ENCODE measurements at regions not wholly inside any gene's neighbourhood (a gene's known extent, or its start where the extent isn't known, plus 50 kb on each side); places are given as distances from the start of the nearest gene placed in this dataset.
"Not testable (repeated sequence)": the region's sequence is repeated elsewhere in the genome, so short reads cannot be mapped to it uniquely, and the experiment has no call there.

GRCh38 chr11:38710262-38710661 is 2112.2 kb upstream of the RAG2 start:
- no peak for DNase-seq

- no peak for DNase-seq
These were observed 2102.1 kb upstream of the RAG2 start for GRCh38 chr11:38700111-38700510.

DNA sequence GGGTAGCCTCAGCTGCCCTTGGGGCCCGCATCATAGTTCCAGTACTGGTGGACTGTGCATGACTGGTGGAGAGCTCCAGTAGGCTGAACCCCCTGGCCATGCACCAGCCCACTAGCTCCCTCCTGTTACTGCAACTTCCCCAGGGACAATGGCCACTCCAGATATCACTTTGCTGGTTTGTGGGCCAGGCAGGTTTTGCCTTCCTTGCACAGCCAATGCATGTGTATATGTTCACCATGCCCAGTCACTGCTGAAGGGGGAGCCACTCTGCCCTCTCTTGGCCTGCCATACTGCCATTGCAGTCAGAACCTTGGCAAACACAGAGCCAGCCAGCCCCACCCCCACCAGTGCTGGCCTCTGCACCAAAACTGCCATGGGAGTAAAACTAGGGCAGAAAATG is 2095.3 kb upstream of the RAG2 start:
- no peak for DNase-seq

GRCh38 chr11:38690211-38690610 is 2092.2 kb upstream of the RAG2 start:
- DNase-seq, result not testable (repeated sequence)

DNA sequence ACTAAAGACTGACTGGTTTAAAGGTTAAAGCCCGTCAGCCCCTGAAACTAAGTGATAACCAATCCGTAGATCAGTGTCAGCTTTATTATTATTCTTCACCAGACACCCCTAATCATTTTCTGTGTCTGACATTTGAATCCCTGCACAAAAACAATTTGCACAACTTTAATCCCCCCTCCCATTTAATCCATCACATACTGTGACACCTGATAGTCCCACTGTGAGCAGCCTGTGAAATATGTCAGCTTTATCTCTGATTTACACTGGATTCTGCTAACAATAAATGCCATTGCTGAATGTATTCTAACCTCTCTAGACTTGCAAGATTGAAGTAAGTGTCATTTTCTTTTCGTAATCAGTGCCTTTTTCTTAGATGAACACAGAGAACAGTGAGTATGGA is 2089.0 kb upstream of the RAG2 start:
- DNase-seq, result no peak

DNA sequence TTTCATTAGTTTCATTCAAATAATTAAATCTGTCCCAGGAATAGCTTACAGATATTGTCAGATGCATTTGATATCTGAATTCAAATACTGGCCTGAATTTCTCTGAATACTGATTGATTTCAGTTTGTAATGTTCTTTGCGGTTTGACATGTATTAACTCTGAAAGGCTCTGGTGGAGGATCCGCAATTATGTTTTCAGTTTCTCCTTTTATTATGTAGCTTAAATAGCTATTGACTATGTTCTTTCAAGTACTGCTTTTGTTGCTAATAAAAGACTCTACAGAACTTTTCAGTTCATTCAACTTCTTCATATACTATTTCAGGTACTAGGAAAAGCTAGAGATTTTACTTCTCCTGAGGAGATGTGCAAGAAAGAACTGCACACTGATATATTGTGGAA is 2085.4 kb upstream of the RAG2 start:
- DNase-seq, result no peak

DNA sequence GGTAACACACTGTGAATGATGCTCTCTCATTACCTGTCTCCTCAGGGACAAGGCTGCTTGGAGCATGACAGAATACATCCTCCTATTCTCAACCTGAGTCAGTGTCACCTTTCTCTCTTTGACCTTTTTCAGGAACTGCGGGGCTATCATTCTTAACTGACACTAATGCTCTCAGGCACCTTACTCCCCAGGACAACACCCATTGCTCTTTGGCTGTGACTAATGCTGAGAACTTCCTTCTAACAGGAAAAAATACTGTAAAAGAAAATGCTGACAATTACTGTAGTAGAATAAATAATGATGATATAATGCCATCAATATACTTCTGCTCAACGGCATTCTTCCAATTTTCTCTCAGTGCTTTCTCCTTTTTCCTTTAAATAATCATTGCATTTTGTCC is 2082.7 kb upstream of the RAG2 start:
- DNase-seq, result no peak

GRCh38 chr11:38680166-38680565 is 2082.1 kb upstream of the RAG2 start:
- DNase-seq, result no peak

GRCh38 chr11:38672445-38672844 is 2074.4 kb upstream of the RAG2 start:
- no peak for DNase-seq

GRCh38 chr11:38667359-38667758 is 2069.3 kb upstream of the RAG2 start:
- DNase-seq, result no peak

DNA sequence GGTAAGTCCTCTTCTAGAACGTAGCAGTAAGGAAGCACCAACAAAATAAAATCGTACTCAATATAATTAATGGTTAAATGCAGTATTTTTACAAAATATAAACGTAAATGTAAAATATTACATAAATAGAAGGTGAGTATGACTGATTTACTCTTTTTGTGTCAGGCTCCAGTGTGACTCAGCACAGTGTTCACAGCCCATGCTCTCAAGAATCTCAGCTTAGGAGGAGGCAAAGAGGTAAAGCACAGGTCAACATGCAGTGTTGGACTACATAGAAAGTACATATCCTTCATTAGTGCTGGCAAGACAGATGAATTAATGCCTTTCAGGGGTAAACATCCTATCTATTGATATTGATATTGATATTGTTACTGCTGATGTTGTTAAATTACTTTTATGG is 2050.6 kb upstream of the RAG2 start:
- no peak for DNase-seq

DNA sequence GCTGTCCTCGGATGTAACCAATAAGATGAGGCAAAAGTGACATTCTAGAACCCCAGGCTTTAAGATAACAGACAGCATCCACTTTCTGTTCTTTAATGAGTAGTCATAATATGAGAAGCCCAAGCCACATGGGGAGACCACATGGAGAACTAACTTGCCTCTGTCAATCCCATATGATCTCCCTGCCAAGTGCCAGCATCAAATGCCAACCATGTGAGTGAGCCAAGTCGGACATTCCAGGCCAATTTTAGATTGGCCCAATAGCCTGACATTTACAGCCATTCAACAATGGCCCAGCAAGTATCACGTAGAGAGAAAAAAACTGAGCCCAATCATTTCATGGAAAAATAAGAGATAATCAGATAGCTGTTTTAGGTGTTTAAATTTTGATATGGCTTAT is 2048.3 kb upstream of the RAG2 start:
- no peak for DNase-seq

DNA sequence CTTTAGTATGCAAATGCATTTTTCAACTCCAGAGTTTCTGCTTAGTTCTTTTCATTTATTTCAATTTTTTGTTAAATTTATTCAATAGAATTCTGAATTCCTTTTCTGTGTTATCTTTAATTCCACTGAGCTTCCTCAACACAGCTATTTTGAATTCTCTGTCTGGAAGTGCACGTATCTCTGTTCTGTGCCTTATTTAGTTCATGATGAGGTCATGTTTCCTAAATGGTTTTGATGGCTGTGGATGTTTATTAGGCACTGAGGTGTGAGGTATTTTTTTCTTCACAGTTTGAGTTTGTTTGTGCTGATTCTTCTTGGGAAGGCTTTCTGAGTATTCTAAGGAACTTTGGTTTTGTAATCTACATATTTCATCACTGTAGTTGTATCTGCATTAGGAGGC is 2042.8 kb upstream of the RAG2 start:
- DNase-seq, result no peak

GRCh38 chr11:38612701-38613100 is 2014.7 kb upstream of the RAG2 start:
- DNase-seq, result no peak

DNA sequence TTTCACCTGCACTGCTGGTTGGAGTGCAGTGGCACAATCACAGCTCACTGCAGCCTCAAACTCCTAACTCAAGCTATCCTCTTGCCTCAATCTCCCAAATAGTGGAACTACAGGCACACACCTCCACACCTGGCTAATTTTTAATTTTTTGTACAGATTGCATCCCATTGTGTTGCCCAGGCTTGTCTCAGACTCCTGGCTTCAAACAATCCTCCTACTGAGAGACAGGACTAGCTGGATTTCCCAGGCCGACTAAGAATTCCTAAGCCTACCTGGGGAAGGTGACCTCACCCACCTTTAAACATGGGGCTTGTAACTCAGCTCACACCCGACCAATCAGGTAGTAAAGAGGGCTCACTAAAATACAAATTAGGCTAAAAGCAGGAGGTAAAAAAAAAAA is 2003.3 kb upstream of the RAG2 start:
- not testable (repeated sequence) for DNase-seq

- DNase-seq, result no peak
These were observed 2000.4 kb upstream of the RAG2 start for GRCh38 chr11:38598418-38598817.

GRCh38 chr11:38595359-38596016 is 1997.5 kb upstream of the RAG2 start:
- DNase-seq, result not testable (repeated sequence)

- no peak for DNase-seq
These were observed 1996.9 kb upstream of the RAG2 start for GRCh38 chr11:38594895-38595294.

- no peak for DNase-seq
These were observed 1995.6 kb upstream of the RAG2 start for GRCh38 chr11:38593649-38594048.

DNA sequence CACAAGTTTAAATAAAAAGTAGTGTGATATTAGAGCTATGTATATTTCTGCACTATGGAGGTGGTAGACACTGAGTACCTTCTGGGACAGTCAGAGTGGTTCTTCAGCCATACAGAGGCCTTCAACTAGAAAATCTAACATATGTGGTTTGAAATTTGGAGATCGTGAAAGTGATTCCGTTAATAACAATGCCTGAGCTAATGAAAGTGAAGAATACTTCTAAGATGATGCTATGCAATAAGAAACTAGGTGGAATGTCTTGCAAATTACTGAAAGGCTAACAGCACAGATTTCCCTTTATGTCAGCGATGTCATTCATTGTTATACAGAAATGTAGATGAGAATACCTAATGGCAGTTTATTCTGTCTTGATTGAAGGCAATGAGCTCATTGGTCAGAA is 1984.7 kb upstream of the RAG2 start:
- no peak for DNase-seq

DNA sequence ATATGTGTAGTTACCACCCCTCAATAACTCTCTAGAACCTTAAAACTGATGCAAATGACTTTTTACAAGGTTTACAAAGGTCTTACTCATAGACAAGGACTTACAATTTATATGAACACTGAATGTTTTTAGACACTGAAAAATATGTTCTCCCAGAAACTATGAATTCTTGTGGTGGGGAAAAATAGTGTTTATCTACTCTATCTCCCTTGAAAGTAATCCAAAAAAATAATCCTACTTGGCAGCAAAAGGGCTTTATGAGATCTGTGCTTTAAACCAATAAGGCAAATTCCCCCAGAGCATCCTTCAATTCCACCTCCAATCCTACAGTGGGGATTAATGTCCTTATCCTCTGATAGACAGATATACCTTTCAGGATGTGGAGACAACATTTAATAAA is 1984.1 kb upstream of the RAG2 start:
- DNase-seq, result no peak

DNA sequence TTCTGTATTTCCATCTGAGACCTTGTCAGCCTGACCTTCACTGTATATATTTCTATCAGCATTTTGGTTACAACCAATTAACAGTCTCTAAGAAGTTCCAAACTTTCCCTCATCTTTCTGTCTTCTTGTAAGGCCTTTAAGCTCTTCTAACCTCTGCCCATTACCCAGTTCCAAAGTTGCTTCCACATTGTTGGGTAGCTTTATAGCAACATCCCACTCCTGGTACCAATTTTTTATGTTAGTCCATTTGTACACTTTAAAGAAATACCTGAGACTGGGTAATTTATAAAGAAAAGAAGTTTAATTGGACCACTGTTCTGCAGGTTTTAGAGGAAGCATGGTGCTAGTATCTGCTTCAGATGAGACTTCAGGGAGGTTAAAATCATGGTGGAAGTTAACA is 1979.7 kb upstream of the RAG2 start:
- no peak for DNase-seq

DNA sequence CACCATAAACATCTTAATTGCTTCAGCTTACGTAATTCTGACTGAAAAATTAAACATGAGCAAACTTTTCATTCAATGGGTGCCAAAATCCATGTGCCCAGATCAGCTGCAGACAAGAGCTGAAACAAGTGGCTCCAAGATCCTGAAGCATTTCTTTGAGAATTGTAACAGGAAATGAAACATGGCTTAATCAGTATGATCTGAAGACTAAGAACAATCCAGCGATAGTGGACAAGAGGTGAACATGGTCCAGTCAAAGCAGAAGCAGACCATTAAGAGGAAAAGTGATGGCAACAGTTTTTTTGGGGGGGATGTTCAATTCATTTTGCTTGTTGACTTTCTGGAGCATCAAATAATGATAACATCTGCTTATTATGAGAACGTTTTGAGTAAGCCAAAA is 1964.5 kb upstream of the RAG2 start:
- no peak for DNase-seq

DNA sequence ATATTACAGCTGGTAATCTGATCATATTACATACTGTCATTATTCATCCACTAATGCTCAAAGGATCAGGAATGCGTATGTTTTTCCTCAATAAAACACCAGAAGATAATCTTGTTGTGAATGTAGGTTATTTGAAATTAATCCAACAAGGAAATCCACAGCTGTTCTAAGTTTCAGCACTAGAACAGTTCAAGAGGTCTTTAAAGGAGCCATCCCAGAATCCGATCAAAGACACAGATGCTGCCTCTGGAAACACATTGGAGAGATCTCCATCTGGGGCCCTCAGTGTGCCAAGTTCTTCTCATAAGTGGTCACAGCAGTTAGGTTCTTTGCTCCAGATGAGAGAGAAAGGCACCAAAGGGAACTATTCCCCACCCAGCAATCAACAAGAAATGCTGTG is 1955.1 kb upstream of the RAG2 start:
- no peak for DNase-seq

- DNase-seq, result no peak
These were observed 1949.4 kb upstream of the RAG2 start for GRCh38 chr11:38547462-38547861.

DNA sequence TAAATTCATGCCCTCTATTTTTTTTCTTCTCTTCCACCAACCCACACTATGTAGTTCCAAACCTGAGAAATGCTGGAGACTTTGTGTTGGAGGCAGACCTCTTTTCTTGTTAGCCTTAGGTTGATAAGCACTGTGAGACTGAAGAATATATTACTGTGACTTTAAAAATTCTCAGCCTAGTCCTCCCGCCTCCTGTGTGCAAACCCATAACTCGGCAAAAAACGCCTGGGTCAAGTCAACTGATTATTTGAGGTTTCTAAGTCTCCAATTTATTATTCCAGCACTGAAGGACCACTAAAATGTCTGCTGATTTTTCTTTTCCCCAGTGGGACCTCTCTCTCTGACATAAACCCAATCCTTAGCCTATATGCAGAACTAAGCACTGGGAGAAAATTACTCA is 1946.0 kb upstream of the RAG2 start:
- no peak for DNase-seq
